Left kidney (tissue), 1 donor: ENCODE measurements at regions not wholly inside any gene's neighbourhood (a gene's known extent, or its start where the extent isn't known, plus 50 kb on each side); places are given as distances from the start of the nearest gene placed in this dataset.

Source experiments
- DNase-seq: peaks from one replicate; pipeline ENCODE4 v3.0.0-alpha.2; 2013

GRCh38 chr5:61828856-61829255 is 477.1 kb upstream of the KIF2A start:
- no peak for DNase-seq

- DNase-seq, result no peak
These were observed 474.3 kb upstream of the KIF2A start for GRCh38 chr5:61831736-61832135.

- no peak for DNase-seq
These were observed 468.2 kb upstream of the KIF2A start for GRCh38 chr5:61837788-61838187.

DNA sequence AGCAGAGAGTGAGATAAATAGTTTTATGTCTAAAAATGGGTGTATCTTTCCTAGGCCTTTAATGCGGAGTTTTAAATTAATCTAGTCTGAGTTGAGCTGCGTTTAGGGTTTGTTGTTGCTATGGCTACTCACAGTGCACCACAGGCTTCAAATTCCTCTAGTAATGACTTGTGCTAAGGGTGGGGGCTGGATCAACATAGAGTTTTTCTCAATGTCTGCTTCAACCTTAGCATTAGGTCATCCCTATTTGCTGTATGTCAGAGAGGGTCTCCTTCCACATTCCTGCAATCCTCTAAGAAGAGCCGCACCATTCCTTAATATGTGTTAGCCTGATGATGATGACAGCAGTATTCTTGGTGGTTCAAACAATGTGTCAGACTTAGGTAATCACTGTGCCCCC is 465.6 kb upstream of the KIF2A start:
- no peak for DNase-seq

- DNase-seq, result no peak
These were observed 463.2 kb upstream of the KIF2A start for GRCh38 chr5:61842840-61843239.

- DNase-seq, result no peak
These were observed 455.3 kb upstream of the KIF2A start for GRCh38 chr5:61850696-61851095.

- no peak for DNase-seq
These were observed 451.5 kb upstream of the KIF2A start for GRCh38 chr5:61854531-61854930.

DNA sequence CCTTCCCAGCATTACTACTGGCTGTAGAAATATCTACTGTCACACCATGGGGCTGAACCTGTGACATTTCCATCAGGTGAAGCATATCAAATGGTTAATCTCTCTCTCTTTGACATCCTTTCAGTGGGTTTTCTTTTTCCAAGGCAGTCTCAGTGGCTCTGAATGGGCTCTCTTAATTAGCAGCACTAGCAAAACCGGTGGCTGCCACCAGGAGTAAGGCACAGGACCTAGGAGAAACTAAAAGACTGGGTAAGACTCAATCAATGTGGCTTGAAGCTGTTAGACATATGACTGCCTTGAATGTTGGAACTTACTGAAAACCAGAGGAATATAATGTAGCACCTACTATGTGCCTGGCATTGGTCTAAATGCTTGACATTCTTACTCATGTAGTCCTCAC is 445.0 kb upstream of the KIF2A start:
- no peak for DNase-seq

DNA sequence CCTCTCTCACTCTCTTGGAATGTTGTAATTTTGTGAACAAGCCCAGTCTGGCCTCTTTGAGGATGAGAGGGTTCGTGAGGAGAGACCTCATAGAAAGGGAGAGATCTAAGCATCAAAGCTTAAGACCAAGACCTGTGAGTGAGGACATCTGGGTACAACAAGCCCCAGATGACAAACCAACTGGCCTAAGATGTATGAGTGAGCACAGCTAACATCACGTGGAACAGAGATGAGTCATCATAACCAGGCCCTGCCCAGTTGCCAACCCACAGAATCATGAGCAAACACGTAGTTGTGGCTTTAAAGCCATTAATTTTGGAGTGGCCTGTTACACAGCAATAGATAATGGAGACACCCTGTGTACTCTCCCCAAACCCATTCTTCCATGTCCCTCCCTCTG is 439.1 kb upstream of the KIF2A start:
- no peak for DNase-seq

GRCh38 chr5:61869333-61869732 is 436.7 kb upstream of the KIF2A start:
- DNase-seq, result no peak

DNA sequence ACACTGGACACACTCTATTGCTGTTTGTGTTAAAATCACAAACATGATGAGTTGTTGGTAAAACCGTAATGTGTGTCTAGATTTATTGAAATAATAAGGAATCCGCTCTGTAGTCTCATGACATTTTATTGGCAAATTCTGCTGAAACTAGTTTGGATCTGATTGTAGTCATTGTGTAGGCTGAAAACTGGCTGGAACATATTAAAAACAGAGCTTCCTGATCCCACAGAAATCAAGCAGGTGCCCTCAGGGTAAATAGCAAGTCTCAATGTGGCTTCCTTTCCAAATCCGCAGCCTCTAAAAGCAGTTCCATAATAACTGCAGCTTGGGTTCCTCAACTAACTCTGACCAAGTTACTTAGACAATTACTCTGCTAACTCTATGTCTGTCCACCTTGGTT is 427.5 kb upstream of the KIF2A start:
- no peak for DNase-seq

DNA sequence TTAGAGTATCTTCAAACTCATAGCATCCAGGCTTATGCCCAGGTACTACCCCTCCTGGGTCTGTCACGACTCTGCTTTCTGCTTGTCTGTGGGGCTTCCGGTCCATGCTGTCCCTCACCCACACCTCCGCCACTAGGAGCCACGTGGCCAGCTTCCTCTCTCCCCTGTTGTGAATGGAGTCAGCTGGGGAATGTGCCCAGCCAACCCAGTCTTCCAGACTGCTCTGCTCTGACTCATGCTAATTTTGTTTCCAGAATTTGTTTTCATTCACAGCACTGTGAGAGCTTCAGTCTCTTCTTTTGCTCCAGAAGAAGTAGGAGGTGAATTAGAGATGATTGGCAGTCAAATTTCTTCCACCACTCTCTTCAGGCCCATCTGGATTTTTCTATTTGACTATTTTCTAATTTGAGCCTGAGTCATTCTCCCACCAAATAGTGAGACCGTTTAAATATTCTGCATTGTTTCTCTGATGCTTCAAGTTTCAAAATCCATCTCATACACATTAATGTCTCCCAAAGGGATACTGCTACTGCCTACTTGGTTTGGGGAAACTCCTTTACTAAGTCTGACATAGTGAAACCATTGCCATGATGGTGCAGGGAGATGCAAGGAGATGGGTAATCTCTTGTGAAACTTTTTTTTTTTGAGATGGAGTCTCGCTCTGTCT is 424.1 kb upstream of the KIF2A start:
- no peak for DNase-seq

GRCh38 chr5:61882901-61883500 is 423.0 kb upstream of the KIF2A start:
- no peak for DNase-seq

GRCh38 chr5:61884252-61884855 is 421.7 kb upstream of the KIF2A start:
- DNase-seq, result no peak

GRCh38 chr5:61886214-61886613 is 419.8 kb upstream of the KIF2A start:
- DNase-seq, result no peak

DNA sequence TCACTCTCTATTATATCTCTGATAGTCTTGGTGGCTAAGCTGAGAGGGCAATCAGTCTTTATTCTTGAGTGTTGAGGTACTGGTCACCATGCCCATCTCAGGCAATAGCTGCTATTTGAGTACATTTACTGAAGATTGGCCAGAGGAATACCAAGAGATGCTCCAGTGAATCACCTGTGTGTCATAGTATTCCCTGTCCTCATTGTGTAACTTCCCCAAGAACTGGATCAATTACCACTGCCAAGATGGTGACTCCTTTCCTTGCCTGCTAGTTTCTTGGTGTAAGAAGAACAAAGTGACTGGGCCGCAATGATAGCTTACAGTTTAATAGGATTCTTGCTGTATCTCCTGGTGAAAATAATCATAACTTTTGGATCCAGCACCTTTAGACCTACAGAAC is 418.7 kb upstream of the KIF2A start:
- no peak for DNase-seq

DNA sequence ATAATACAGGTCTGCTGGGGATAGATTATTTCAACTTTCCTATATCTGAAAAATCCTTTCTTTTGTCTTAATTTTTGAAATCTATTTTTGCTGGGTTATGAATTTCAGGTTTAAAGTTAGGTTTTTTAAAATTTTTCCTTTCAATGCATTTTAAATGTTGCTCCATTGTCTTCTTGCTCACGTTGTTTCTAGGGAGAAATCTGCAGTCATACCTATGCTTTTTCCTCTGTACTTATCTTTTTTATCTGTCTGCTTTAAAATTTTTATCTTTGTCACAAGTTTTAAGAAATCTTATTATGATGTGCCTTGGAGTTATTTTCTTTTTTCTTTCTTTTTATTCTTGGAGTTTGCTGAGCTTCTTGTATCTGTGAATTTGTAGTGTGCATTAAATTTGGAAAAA is 412.0 kb upstream of the KIF2A start:
- DNase-seq, result no peak

DNA sequence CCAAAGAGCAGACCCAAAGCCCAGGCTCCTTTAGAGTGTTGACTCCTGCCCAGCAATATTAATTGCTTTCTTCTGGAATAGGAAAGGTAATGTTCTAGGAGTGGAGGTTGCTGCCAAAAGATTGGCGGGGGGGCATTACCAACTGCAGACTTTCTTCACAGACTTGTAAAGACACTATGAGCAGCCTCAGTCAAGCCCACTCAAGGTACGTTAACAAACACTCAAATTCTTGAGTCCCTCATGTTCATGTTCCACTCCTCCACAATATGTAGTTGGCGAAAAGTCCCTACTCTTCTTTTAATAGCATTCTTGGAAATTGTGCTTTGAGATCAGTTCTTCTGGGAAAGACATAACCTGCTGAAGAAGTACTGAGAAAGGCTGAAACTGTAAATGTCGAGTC is 409.2 kb upstream of the KIF2A start:
- DNase-seq, result no peak

DNA sequence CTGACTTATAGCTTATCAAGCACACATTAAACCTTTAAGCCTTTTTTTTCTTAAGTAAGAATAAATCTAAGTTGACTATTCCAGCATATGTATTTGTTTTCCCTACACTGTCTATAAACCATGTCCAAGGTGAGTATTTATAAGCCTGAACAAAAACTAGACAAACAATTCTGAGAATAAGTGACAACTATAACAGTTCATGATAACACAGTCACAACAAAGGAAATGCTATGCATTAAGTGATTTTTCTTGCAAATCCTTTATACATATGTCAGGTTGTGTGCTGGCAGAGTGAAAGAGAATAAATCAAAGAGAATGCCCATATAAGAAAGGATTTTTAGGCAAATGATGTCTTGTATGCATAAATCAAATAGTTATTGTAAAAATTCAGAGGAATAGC is 408.8 kb upstream of the KIF2A start:
- DNase-seq, result no peak

DNA sequence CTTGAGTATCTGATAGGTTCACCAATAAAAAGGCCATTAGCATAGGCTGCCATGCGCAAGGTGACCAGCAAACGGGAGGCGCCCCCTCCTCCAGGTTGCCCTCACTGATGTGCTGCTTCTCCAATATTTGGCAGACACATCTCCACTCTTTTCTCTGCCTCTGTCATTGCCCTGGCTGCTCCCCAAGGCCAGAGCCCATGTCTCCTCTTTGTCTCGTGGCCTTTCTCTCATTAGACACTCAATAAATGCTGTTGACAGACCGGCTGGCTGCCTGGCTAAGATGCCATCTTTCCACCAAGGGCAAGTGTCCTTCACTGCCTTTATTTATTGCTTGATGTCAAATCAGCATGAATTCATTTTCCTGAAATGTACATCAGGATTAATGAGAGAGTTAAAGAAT is 404.0 kb upstream of the KIF2A start:
- DNase-seq, result no peak

GRCh38 chr5:61904730-61905129 is 401.3 kb upstream of the KIF2A start:
- no peak for DNase-seq

- DNase-seq, result no peak
These were observed 400.4 kb upstream of the KIF2A start for GRCh38 chr5:61905613-61906012.

- DNase-seq, result no peak
These were observed 399.2 kb upstream of the KIF2A start for GRCh38 chr5:61906820-61907219.

GRCh38 chr5:61907995-61908394 is 398.0 kb upstream of the KIF2A start:
- DNase-seq, result no peak
